RPMI8226 (cell line): ENCODE measurements at regions not wholly inside any gene's neighbourhood (a gene's known extent, or its start where the extent isn't known, plus 50 kb on each side); places are given as distances from the start of the nearest gene placed in this dataset.

Source experiments
- DNase-seq: peaks from one replicate; pipeline ENCODE4 v3.0.0-alpha.2; 2015

DNA sequence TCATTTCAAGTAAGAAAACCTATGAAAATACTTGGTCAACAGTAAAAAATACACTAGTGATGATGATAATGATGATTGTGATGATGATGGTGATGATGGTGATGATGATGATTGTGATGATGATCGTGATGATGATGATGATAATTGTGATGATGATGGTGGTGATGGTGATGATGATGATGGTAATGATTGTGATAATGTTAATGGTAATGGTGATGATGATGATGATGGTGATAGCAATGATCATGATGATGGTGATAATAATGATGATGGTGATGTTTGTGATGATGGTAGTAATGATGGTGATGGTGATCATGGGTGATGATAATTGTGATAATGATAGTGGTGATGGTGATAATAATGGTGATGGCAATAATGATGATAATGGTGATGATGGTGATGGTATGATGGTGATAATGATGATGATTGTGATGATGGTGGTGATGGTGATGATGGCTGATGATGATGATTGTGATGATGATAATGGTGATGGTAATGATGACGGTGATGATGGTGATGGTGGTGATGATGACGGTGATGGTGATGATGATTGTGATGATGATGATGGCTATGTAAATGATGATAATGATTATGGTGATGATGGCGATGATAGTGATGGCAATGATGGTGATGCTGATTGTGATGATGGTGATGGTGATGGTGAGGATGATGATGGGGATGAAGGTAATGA lies 62.1 kb downstream of the VCX3A start:
- no peak for DNase-seq

DNA sequence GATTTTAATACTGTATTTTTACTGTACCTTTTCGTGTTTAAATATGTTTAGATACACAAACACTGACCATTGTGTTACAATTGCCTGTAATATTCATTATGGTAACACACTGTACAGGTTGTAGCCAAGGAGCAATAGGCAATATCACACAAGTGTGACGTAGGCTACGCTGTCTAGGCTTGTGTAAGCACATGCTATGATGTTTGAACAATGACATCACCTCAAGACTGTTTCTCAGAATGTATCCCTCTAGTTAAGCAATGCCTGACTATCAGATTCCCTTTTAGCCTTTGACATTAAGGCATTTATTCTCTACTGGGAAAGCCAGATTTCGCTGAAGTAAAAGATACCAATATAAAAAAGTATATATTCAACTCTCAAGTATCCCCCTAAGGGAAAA lies 66.2 kb downstream of the VCX3A start:
- DNase-seq: no peak

DNA sequence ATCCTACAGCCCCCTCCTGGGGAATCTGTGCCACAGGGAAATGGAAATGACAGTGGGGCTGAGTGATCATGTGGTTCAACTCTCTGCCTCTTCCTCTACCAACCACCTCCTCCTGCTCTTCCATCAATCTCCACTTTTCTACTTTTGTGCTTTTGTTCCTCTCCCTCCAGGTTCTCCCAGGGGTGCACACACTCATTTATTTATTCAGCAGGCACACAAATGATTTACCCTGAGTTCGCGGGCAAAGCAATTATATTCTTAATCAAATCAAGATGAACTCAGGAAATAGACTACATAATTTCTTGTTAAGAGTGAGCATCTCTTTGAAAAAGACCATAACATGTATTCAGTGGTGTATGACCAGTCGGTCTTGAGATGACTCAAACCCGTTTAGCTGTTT lies 69.2 kb downstream of the VCX3A start:
- no peak for DNase-seq

DNA sequence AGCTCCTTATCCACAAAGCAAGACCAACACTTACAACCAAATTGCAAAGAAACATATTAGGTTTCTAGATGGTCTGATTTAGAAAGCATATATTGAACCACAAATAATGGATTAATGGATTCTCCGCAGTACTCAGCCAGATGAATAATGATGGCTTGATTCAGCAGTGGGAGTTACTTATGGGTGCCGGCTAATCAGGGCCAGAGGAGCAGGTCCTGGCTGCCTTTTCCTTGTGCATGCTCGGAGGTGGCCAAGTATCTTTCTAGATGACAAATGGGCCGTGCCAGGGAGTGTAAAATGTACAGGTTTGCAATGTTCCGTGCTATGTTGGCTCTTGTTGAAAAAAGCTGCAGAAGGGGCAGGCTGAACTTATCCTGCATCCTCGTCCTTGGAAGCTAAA lies 70.2 kb downstream of the VCX3A start:
- DNase-seq: no peak

DNA sequence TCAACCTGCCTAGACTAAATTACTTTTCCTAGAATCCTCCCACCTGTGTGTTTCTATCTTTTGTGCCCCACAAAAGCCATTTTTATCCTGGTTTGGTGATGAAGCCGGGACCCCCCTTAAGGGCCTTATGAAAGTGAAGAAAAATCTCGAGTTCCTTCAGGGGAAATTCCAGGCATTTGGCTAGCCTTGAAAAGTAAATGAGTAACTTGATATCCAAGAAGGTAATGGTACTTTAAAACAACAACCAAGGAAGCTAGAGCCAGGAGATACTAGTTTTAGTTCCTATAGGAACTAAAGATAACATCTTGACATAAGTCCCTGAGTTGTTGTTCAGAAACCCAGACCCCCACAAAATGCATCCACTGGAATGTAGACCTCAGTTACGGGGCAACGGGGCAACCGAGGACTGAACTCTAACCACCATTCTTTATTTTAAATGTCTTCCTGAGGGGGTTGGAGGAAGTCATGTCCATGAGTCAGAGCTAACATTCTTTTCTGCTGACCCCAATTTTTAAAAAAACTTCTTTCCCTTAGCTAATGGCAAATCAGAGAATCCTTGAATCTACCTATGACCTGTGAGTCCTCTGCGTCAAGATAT lies 73.9 kb downstream of the VCX3A start:
- DNase-seq: no peak

DNA sequence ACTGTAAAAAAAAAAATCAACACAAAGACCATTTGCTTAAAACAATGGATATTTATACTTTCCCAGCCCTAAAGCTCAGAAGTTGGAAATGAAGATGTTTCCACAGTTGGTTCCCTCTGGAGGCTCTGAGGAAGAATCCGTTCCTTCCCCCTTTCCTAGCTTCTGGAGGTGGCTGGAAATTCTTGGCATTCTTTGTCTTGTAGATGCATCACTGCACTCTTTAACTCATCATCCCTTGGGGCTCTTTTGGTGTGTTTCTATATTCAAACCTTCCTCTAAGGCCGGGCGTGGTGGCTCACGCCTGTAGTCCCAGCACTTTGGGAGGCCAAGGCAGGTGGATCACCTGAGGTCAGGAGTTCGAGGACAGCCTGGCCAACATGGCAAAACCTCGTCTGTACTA lies 78.7 kb downstream of the VCX3A start:
- no peak for DNase-seq

DNA sequence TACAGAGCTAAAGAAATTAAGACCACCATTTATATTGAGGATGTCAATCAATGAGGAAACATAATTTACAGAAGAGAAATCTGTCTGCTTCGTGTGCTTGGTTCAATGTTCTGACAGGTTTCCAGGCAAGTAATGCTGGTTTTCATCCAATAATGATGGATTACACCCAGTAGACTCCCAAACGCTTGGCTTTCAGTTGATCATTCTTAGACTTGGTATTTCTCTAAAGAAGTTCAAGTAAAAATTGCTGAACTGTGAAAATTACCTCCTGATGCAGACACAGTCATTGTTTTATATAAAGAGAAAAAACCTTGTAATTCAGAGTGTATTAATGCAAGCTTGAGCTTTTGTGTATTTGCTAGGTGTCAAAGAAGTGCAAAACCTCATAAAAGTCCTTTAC lies 85.0 kb downstream of the VCX3A start:
- DNase-seq: no peak

DNA sequence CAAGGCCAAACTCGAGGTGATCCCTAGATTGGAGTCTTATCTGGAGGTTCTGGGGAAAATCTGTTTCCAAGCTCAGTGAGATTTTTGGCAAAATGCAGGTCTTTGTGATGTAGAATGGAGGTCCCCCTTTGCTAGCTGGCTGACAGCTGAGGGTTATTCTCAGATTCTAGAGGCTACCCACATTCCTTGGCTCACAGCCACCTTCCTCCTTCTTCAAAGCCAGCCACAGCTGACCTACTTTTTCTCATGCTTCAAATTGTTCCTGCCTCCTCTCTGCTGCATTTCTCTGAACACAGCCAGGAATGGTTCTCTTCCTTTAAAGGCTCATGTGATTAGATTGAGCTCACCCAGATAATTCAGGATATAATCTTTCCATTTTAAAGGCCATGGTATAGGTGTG lies 86.9 kb downstream of the VCX3A start:
- DNase-seq: no peak

DNA sequence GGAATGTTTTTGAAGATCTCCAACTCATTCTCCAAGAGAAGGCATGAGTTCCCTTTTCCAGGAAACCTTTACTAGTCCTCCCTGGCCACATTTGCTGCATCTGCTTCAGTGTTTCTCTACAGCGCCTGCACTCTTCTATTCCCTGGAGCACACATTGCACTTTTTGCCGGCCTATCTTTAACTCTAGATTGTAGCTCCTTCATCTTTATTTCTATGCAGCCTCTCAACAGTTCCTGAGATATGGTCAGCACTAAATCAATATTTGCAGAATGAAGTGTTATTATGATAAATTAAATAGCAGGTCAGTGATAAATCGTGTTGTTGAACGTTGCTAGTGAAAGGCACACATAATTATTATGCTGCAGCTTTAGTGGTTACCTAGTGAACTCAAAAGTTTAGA lies 88.3 kb downstream of the VCX3A start:
- DNase-seq: no peak

DNA sequence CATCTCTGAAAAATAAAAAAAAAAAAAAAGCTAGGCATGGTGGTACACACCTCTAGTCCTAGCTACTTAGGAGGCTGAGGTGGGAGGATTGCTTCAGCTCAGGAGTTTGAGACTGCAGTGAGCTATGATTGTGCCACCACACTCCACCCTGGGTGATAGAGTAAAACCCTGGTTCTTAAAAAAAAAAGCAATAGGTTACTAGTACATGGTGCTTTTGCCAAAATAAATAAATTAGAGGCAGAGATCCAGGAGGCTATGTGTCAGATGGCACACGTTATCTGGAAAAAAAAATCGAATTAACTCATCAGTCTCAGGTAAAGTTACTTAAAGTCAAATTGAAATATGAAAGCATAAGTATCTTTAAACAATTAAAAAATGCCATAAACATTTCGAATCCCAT lies 94.3 kb downstream of the VCX3A start:
- no peak for DNase-seq

DNA sequence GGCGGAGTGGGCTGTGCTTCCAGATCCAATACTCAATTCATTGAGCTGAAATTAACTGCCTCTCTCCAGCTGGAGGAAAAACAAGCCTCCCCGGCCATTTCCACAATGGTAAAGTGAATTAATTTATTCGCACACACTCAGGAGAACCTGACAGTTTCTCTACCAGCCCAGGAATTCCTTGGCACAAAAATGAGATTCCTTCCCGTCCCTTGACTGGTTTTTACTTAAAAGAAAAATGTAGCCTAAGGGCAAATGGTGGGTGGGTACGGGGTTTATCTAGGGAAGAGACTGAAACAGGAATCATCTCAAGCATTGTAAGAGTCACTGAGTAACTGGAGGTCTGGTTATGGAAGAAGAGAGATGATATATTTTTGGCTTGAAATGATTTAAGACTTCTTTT lies 102.7 kb downstream of the VCX3A start:
- no peak for DNase-seq

DNA sequence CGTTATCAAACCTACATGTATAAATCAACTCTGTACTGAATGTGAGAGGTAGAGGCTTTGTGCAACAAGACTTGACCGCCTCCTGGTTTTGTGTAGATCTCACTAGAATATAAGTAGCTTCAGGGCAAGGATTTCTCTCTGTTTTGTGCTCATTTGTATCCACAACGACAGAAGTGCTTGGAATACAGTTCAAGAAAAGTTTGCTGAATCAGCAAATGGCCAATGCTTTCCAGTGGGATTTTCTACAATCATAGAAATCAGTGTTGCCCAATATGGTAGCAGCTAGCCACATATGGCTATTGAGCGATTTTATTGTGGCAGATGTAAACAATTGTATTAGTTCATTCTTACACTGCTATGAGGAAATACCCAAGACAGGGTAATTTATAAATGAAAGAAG lies 127.4 kb downstream of the VCX3A start:
- no peak for DNase-seq

DNA sequence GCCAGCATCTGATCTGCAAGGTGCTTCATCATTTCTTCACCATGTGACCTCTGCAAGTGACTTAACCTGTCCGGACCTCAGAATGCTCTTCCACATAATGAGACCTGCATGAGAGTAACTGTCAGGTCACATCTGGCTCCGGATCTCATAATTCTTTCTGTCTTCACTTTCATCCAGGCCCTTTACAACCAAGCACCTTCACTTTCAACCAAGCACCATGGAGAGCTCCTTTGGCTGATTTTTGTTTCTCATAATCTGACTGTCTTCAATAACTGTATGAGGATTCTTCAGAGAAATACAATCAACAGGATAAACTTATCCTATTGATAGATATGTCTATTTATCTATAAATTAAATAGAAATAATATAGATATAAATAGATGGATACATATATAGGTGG lies 148.1 kb downstream of the VCX3A start:
- DNase-seq: no peak

DNA sequence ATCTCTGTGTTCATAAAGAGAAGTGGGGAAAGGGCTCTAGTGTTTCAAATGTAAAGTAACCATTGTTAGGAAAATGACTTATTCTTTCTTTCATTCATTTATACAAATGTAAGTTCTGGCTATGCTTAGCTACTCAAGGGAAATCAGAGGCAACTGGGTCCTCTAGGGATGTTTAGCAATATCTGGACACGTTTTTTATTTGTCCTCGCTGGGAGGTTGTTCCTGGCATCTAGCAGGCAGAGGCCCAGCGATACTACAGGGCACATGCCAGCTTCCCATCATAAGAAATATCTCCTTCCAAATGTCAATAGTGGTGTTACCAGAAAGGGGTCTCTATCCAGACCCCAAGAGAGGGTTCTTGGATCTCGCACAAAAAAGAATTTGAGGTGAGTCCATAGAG lies 150.0 kb downstream of the VCX3A start:
- DNase-seq: no peak

DNA sequence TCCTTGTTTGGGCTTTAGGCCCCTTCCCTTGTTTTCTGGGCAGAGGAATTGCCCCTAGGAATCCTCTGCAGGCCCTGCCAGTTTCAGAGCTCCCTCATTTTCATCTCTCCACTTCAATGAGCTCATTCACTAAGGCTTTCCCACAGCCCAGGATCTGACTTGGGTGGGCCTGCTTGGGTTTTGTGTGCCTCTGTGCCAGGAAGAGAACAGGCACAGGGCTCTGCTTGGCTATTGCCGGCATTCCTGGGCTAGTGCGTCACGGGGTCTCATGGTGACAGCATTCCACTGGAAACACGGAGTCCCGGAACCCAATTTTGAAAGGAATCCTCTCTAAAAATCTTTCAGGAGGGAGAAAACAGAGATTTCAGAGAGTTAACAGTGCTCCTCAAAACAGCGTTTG lies 150.5 kb downstream of the VCX3A start:
- no peak for DNase-seq

DNA sequence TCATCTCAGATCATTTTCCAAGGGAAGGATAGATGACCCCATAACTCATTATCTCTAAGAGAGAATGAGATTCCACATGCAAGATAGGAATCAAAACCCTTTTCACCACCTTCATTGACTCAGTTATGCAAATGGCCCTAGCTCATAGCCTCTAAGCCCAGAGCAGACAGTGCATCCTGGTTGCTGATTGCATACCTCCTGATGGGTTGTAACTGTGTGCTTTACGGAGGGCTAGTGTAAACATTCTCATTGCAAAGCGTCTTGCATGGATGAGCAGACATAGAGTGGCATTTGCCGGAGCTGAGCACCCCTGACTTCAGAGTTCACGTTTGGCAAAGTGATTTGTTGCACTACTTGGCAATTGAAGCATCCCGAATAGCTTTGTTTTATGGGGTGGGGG lies 151.0 kb downstream of the VCX3A start:
- DNase-seq: no peak

DNA sequence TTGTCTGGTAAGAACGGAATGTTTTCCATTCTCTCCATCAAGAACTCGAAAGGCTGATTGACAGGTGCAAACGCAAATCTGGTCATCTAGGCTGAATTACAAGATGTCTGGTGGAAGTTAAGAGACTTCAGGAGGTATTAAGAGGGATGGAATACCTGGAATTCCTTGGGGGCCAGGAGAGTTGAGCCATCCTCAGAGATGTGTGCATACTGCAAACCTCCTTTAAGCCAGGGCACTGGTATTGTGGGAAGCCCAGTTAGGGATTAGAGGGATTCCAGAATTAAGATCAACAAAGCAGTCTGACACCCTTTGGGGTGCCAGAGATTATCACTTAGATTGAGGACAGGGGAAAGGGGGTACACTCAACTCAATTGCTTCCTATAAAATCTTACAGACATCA lies 151.4 kb downstream of the VCX3A start:
- no peak for DNase-seq

DNA sequence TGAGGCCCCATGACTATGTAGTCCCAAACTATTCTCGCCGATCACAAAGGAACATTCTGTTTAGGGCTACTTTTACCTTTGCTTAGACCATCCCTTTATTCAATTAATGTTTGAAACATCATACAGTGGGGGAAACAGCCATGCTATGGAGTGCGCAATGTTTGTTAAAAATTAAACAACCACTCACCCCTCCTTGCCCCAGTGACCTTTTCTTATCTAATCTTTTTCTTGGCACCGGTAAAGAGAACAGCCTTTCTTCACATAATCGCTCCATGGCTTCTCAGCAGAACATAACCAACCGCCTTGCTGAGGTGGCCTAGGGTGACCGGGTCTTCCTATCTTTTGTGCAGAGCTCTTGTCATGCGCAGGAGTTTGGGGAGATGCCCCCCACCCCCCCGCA lies 152.6 kb downstream of the VCX3A start:
- no peak for DNase-seq

DNA sequence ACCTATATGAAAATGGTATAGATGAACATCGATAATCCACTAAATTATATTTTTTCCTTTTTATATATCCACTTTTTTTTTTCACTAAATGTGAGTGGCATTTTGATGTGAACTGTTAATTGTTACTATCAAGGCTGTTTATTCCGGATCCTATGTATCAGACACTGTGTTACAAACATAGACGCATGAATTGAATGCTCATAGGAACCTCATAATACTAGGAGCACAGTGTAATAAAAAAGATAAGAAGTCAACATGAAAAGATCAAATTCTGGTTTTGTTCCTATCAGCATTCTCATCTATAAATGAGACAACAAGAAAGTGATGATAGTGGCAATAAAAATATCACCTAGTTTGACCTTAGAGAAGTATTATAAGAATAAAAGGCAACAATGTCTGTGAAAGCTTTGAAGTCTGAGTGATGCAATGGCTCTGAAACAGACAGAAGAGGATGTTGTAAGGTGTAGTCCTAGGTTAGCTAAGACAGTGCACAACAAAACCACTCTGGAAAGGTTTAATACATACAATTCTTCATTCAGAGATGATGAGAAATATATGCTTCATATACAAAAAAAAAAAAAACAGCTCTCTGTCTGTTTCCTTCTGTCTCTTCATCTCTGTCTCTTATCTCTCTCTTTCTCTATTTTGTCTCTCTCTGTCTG lies 148.6 kb upstream of the NLGN4X start:
- DNase-seq: no peak

DNA sequence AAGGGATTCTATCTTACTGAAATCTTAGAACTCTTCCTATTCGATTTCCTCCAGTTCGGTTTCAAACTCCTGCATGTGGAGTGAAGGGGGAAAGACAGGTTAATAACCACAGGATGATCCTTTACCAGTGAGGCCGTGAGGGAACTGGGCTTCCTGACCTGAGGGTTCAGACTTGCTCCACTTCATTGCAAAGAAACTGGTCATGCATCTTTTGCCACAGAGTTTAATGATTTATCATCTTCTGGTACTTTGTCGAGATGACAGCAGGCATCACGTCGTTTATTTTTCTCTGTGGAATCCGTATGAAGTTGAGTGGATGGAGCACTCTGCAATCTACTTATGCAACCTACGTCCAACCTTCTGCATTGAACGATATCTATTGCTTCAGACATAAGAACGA lies 145.9 kb upstream of the NLGN4X start:
- no peak for DNase-seq

DNA sequence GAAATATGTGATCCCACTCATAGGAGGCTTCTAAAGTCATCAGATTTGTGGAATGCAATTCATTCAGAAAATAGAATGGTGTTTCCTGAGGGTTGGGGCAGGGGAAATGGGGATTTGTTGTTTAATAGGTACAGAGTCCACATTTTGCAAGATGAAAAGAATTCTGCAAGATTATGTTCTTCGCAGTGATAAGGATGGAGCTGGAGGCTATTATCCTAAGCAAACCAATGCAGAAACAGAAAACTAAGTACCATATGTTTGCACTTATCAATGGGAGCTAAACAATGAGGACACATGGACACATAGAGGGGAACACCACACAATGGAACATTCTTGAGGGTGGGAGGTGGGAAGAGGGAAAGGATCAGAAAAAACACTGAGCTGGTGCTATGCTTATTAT lies 144.3 kb upstream of the NLGN4X start:
- DNase-seq: no peak

DNA sequence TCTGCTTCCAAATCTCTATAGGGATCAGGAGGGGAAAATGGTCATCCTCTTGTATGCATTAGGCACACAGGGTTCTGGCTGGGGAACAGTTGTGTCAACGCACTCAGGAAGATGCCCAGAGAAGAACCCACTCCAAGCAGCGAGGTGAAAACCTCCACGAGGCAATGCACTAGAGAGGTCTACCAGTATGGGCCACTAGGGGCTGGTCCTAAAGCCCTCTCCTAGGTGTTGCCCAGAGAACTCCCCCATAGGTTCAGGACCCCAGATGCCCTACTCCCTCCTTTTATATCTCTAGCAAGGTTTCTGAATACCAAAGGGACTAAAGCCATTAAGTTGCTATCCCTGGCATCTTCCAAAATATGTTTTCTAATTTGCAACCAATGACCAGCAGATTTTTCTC lies 142.7 kb upstream of the NLGN4X start:
- DNase-seq: no peak

DNA sequence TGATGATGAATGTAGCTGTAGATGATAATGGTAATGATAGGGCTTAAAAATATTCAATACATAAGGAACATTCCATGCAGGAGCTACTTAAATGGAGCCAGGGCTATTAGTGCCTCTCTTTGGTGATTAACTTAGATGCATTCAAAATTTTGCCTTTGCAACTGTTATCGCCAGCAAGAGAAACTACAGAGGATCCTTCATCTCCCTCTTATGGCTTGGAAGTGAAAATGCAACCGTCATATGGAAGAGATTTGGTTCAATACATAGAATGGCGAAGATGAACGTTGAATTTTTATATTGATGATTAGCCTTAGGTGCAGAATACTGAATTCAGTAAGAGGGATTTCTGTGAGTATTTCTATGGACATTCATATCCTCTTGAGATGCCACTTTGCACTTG lies 134.5 kb upstream of the NLGN4X start:
- DNase-seq: no peak

DNA sequence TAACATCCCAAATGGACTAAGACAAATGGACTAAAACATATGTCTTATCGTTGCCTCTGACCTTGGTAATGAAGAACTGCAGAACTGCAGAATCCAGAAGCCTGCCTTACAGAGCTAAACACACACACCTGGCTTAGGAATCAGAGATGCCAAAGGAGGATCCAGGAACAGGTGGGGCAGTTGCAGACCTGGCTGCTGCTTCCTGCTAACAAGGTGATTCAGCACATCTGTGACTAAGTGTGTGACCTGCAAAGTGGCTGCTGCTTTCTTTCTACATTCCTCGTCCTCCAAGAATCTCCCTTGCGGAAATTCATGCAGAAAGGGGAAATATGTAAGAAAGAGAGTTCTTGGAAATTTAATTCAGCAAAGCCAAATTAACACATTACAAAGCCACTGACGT lies 96.8 kb upstream of the NLGN4X start:
- DNase-seq: no peak

DNA sequence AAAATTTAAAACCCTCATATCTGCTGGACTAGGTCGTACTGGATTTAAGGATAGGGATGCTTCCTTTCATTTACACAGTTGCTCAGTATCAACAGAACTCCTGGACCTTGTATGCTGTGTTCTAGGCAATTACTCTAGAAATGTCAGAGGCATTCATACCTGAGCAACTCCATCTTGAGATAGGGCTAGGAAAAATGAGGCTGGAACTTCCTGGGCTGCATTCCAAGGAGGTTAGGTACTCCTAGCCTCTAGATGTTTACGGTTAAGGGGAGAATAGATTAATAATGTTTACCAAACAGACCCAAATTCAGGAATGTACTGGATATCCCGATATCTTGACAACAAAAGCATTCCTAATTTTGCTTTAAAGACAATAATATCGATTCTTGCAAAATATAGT lies 84.7 kb upstream of the NLGN4X start:
- DNase-seq: no peak
